ENCODE measurements at regions not wholly inside any gene's neighbourhood (a gene's known extent, or its start where the extent isn't known, plus 50 kb on each side); places are given as distances from the start of the nearest gene placed in this dataset.

- TF ChIP-seq POLR2AphosphoS5 (IDR thresholded peaks at IDR 0.05; ENCODE audit: low read depth, low read length) (no peak), POLR2A (IDR thresholded peaks at IDR 0.05; ENCODE audit: low read depth, low read length) (no peak), TAF1 (IDR thresholded peaks at IDR 0.05; ENCODE audit: borderline replicate concordance, low read depth, low read length) (no peak)
- DNase-seq (ENCODE audit: insufficient read length) (no peak), FAIRE-seq (no peak)
Measured at GRCh38 chr10:83253011-83253671, 886.2 kb upstream of the GHITM start.

- no peak for TF ChIP-seq POLR2AphosphoS5 (IDR thresholded peaks at IDR 0.05; ENCODE audit: low read depth, low read length)
- TF ChIP-seq TAF1 (IDR thresholded peaks at IDR 0.05; ENCODE audit: borderline replicate concordance, low read depth, low read length) = no peak
- no peak for TF ChIP-seq POLR2A (IDR thresholded peaks at IDR 0.05; ENCODE audit: low read depth, low read length)
- FAIRE-seq (no peak), DNase-seq (ENCODE audit: insufficient read length) (no peak)
Measured at GRCh38 chr10:83254698-83255097, 884.6 kb upstream of the GHITM start.

DNA sequence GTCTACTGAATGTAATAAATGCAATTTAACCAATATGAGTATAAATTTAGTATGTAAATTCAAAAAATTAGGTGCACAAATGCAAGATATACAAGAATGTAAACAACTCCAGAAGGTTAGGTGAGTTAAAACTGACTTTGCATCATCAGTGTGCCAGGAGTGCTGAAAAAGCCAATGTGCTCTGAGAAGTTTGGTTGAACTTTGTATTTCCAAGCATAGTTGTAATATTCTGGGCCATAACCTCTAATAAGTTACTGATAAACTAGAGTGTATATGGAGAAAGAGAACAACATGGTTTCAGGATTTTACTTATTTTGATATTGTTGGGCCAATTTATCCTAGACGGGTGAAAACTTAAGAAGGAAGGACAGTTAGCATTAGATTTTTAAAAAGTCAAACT is 876.9 kb upstream of the GHITM start:
- DNase-seq (ENCODE audit: insufficient read length) (no peak), FAIRE-seq (no peak)
- no peak for TF ChIP-seq POLR2AphosphoS5 (IDR thresholded peaks at IDR 0.05; ENCODE audit: low read depth, low read length)
- no peak for TF ChIP-seq POLR2A (IDR thresholded peaks at IDR 0.05; ENCODE audit: low read depth, low read length)
- no peak for TF ChIP-seq TAF1 (IDR thresholded peaks at IDR 0.05; ENCODE audit: borderline replicate concordance, low read depth, low read length)

DNA sequence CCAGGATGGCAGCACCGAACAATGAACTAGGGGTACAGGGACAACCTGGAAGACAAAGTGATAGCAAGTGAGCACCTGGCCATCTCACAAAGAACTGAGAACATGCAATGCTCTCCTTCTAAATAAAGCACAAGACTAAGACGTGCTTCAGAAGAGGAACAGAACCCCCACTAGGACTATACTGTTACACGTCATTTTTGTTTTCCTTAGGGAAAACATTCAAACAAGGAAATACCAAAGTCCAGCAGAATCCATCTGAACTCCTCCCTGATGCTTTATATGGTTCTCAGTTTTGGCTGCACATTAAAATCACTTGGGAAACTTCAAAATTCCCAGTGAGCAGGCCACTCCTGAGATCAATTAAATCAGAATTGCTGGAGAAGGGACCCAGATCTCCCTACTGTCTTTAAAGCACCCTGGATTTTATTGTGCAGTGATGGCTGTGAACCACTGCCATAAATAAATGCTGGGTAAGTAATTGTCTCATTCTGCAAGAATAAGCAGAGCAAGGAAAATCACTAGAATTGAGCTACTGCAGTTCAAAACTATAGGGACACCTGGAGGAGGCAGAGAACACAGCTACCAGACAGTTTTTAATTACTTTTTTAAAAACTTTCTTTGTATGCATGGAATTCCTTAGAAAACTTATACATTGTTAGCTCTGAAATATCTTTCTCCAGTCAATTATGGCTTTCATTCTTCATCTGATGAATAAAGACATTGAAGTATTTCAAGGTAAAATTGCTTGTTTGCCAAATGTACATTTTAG is 866.5 kb upstream of the GHITM start:
- TF ChIP-seq POLR2AphosphoS5 (IDR thresholded peaks at IDR 0.05; ENCODE audit: low read depth, low read length) = no peak
- TF ChIP-seq TAF1 (IDR thresholded peaks at IDR 0.05; ENCODE audit: borderline replicate concordance, low read depth, low read length) = no peak
- TF ChIP-seq POLR2A (IDR thresholded peaks at IDR 0.05; ENCODE audit: low read depth, low read length) = no peak
- DNase-seq (ENCODE audit: insufficient read length) (no peak), FAIRE-seq (no peak)

- DNase-seq (ENCODE audit: insufficient read length) (no peak), FAIRE-seq (no peak)
- no peak for TF ChIP-seq POLR2A (IDR thresholded peaks at IDR 0.05; ENCODE audit: low read depth, low read length)
- TF ChIP-seq POLR2AphosphoS5 (IDR thresholded peaks at IDR 0.05; ENCODE audit: low read depth, low read length) = no peak
- no peak for TF ChIP-seq TAF1 (IDR thresholded peaks at IDR 0.05; ENCODE audit: borderline replicate concordance, low read depth, low read length)
Measured at GRCh38 chr10:83274088-83274487, 865.2 kb upstream of the GHITM start.

GRCh38 chr10:83276971-83277370 is 862.3 kb upstream of the GHITM start:
- FAIRE-seq (no peak), DNase-seq (ENCODE audit: insufficient read length) (no peak)
- no peak for TF ChIP-seq POLR2A (IDR thresholded peaks at IDR 0.05; ENCODE audit: low read depth, low read length)
- no peak for TF ChIP-seq POLR2AphosphoS5 (IDR thresholded peaks at IDR 0.05; ENCODE audit: low read depth, low read length)
- no peak for TF ChIP-seq TAF1 (IDR thresholded peaks at IDR 0.05; ENCODE audit: borderline replicate concordance, low read depth, low read length)

GRCh38 chr10:83283151-83283550 is 856.2 kb upstream of the GHITM start:
- FAIRE-seq (no peak), DNase-seq (ENCODE audit: insufficient read length) (no peak)
- TF ChIP-seq POLR2A (IDR thresholded peaks at IDR 0.05; ENCODE audit: low read depth, low read length) (no peak), TAF1 (IDR thresholded peaks at IDR 0.05; ENCODE audit: borderline replicate concordance, low read depth, low read length) (no peak), POLR2AphosphoS5 (IDR thresholded peaks at IDR 0.05; ENCODE audit: low read depth, low read length) (no peak)

GRCh38 chr10:83287374-83287773 is 851.9 kb upstream of the GHITM start:
- FAIRE-seq = no peak
- DNase-seq (ENCODE audit: insufficient read length) = no peak
- TF ChIP-seq TAF1 (IDR thresholded peaks at IDR 0.05; ENCODE audit: borderline replicate concordance, low read depth, low read length) (no peak), POLR2AphosphoS5 (IDR thresholded peaks at IDR 0.05; ENCODE audit: low read depth, low read length) (no peak), POLR2A (IDR thresholded peaks at IDR 0.05; ENCODE audit: low read depth, low read length) (no peak)

DNA sequence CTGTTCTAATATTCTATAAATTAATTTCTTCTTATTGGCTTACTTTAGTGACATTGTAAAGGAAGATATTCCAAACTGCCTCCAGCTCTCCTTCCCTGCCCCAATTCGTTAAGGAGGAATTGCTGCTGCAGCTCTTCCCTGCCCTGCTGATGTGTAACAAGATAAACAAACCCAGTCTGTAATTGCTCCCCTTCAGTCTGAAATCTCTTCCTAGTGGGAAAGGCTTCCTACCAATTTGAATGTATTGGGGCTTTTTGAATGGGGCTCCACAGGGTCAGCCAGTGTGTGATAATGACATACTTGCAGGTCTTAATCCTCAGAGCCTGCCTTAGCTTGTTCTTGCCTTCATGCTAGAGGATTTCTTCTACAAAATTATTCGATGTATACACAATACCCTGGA is 849.9 kb upstream of the GHITM start:
- no peak for FAIRE-seq
- no peak for TF ChIP-seq POLR2AphosphoS5 (IDR thresholded peaks at IDR 0.05; ENCODE audit: low read depth, low read length)
- no peak for TF ChIP-seq TAF1 (IDR thresholded peaks at IDR 0.05; ENCODE audit: borderline replicate concordance, low read depth, low read length)
- TF ChIP-seq POLR2A (IDR thresholded peaks at IDR 0.05; ENCODE audit: low read depth, low read length) = no peak
- no peak for DNase-seq (ENCODE audit: insufficient read length)

- TF ChIP-seq POLR2A (IDR thresholded peaks at IDR 0.05; ENCODE audit: low read depth, low read length) = no peak
- TF ChIP-seq POLR2AphosphoS5 (IDR thresholded peaks at IDR 0.05; ENCODE audit: low read depth, low read length) = no peak
- no peak for TF ChIP-seq TAF1 (IDR thresholded peaks at IDR 0.05; ENCODE audit: borderline replicate concordance, low read depth, low read length)
- FAIRE-seq (no peak), DNase-seq (ENCODE audit: insufficient read length) (no peak)
Measured at GRCh38 chr10:83289948-83290347, 849.4 kb upstream of the GHITM start.

DNA sequence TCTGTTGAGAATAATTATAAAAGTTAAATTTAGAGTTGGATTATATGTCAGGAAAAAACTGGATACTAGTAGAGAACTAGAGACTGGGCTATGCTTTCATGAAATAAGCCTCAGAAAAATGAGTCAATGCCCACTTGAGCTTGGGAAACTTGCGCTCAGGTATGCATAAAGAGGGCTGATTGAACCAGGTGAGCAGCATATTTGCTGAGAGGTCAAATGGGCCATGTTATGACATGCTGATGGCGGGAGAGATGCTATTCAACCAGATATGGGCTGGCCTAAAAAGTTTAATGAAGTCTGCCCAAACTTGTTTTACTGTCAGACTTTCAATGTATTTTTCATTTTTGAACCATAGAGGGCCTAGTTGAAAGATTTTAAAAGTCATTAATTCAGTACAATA is 837.6 kb upstream of the GHITM start:
- DNase-seq (ENCODE audit: insufficient read length) (no peak), FAIRE-seq (no peak)
- TF ChIP-seq POLR2A (IDR thresholded peaks at IDR 0.05; ENCODE audit: low read depth, low read length) = no peak
- no peak for TF ChIP-seq POLR2AphosphoS5 (IDR thresholded peaks at IDR 0.05; ENCODE audit: low read depth, low read length)
- no peak for TF ChIP-seq TAF1 (IDR thresholded peaks at IDR 0.05; ENCODE audit: borderline replicate concordance, low read depth, low read length)

- FAIRE-seq = peak; percentile 17
- TF ChIP-seq POLR2AphosphoS5 (IDR thresholded peaks at IDR 0.05; ENCODE audit: low read depth, low read length) (no peak), TAF1 (IDR thresholded peaks at IDR 0.05; ENCODE audit: borderline replicate concordance, low read depth, low read length) (no peak), POLR2A (IDR thresholded peaks at IDR 0.05; ENCODE audit: low read depth, low read length) (no peak)
- no peak for DNase-seq (ENCODE audit: insufficient read length)
Measured at GRCh38 chr10:83302623-83303022, 836.7 kb upstream of the GHITM start.
